ENCODE measurements at regions not wholly inside any gene's neighbourhood (a gene's known extent, or its start where the extent isn't known, plus 50 kb on each side); places are given as distances from the start of the nearest gene placed in this dataset.

- Histone ChIP-seq H3K79me2 (ENCODE audit: insufficient read depth, low read length) (no peaks in the 10 kb centered on the region), H3K4me3 (ENCODE audit: insufficient read depth, low read length, poor library complexity, severe bottlenecking) (no peak overlapping the region), H3K27ac (ENCODE audit: low read depth, low read length) (no peak overlapping the region), H3K9me2 (replicated peaks; ENCODE audit: insufficient read depth, low read length) (no peaks in the 10 kb centered on the region), H3K4me2 (ENCODE audit: low read depth, low read length, poor library complexity, severe bottlenecking) (no peak overlapping the region), H3K9ac (ENCODE audit: low read length) (no peak overlapping the region), H2AFZ (ENCODE audit: low read depth, low read length, severe bottlenecking) (no peak overlapping the region), H3K9me3 (ENCODE audit: insufficient read depth, low read length) (no peaks in the 10 kb centered on the region), H3F3A (ENCODE audit: insufficient read depth) (no peaks in the 10 kb centered on the region), H4K20me1 (ENCODE audit: low read depth, low read length) (no peaks in the 10 kb centered on the region), H3K36me3 (ENCODE audit: low read length) (no peaks in the 10 kb centered on the region), H3K27me3 (ENCODE audit: low read length) (no peaks in the 10 kb centered on the region)
- TF ChIP-seq, protein P1, sequence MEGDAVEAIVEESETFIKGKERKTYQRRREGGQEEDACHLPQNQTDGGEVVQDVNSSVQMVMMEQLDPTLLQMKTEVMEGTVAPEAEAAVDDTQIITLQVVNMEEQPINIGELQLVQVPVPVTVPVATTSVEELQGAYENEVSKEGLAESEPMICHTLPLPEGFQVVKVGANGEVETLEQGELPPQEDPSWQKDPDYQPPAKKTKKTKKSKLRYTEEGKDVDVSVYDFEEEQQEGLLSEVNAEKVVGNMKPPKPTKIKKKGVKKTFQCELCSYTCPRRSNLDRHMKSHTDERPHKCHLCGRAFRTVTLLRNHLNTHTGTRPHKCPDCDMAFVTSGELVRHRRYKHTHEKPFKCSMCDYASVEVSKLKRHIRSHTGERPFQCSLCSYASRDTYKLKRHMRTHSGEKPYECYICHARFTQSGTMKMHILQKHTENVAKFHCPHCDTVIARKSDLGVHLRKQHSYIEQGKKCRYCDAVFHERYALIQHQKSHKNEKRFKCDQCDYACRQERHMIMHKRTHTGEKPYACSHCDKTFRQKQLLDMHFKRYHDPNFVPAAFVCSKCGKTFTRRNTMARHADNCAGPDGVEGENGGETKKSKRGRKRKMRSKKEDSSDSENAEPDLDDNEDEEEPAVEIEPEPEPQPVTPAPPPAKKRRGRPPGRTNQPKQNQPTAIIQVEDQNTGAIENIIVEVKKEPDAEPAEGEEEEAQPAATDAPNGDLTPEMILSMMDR (IDR thresholded peaks at IDR 0.05; ENCODE audit: insufficient read depth, low read length, poor library complexity, severe bottlenecking), result no peak
- TF ChIP-seq EZH2phosphoT487 (conservative IDR thresholded peaks at IDR 0.05; ENCODE audit: low read length), result no peak
Measured at GRCh38 chr4:41448934-41449333, 89.0 kb upstream of the LIMCH1 start.

- no peaks in the 10 kb centered on the region for H3K9me2 ChIP-seq (replicated peaks; ENCODE audit: insufficient read depth, low read length)
- no peak overlapping the region for H3K4me2 ChIP-seq (ENCODE audit: low read depth, low read length, poor library complexity, severe bottlenecking)
- no peak overlapping the region for H3K4me3 ChIP-seq (ENCODE audit: insufficient read depth, low read length, poor library complexity, severe bottlenecking)
- H3K9me3 ChIP-seq (ENCODE audit: insufficient read depth, low read length), result no peaks in the 10 kb centered on the region
- H3K27ac ChIP-seq (ENCODE audit: low read depth, low read length), result no peak overlapping the region
- H3K36me3 ChIP-seq (ENCODE audit: low read length), result no peaks in the 10 kb centered on the region
- H3K27me3 ChIP-seq (ENCODE audit: low read length), result no peaks in the 10 kb centered on the region
- no peak overlapping the region for H2AFZ ChIP-seq (ENCODE audit: low read depth, low read length, severe bottlenecking)
- TF ChIP-seq, protein P1 (IDR thresholded peaks at IDR 0.05; ENCODE audit: insufficient read depth, low read length, poor library complexity, severe bottlenecking), result no peak
- TF ChIP-seq EZH2phosphoT487 (conservative IDR thresholded peaks at IDR 0.05; ENCODE audit: low read length), result no peak
- H3K9ac ChIP-seq (ENCODE audit: low read length), result no peak overlapping the region
- no peaks in the 10 kb centered on the region for H3F3A ChIP-seq (ENCODE audit: insufficient read depth)
- H3K79me2 ChIP-seq (ENCODE audit: insufficient read depth, low read length), result no peaks in the 10 kb centered on the region
- H4K20me1 ChIP-seq (ENCODE audit: low read depth, low read length), result no peaks in the 10 kb centered on the region
Measured at GRCh38 chr4:41451961-41452360, 86.0 kb upstream of the LIMCH1 start.

GRCh38 chr4:41452484-41453225, 85.3 kb upstream of the LIMCH1 start:
- H3K4me3 ChIP-seq (ENCODE audit: insufficient read depth, low read length, poor library complexity, severe bottlenecking), result no peak overlapping the region
- H3K36me3 ChIP-seq (ENCODE audit: low read length), result no peaks in the 10 kb centered on the region
- H3K9me3 ChIP-seq (ENCODE audit: insufficient read depth, low read length), result no peaks in the 10 kb centered on the region
- H2AFZ ChIP-seq (ENCODE audit: low read depth, low read length, severe bottlenecking), result no peak overlapping the region
- no peak overlapping the region for H3K4me2 ChIP-seq (ENCODE audit: low read depth, low read length, poor library complexity, severe bottlenecking)
- H3K9me2 ChIP-seq (replicated peaks; ENCODE audit: insufficient read depth, low read length), result no peaks in the 10 kb centered on the region
- no peaks in the 10 kb centered on the region for H3K27me3 ChIP-seq (ENCODE audit: low read length)
- TF ChIP-seq, protein P1 (IDR thresholded peaks at IDR 0.05; ENCODE audit: insufficient read depth, low read length, poor library complexity, severe bottlenecking), result no peak
- no peak for TF ChIP-seq EZH2phosphoT487 (conservative IDR thresholded peaks at IDR 0.05; ENCODE audit: low read length)
- no peak overlapping the region for H3K9ac ChIP-seq (ENCODE audit: low read length)
- H4K20me1 ChIP-seq (ENCODE audit: low read depth, low read length), result no peaks in the 10 kb centered on the region
- no peak overlapping the region for H3K27ac ChIP-seq (ENCODE audit: low read depth, low read length)
- H3F3A ChIP-seq (ENCODE audit: insufficient read depth), result no peaks in the 10 kb centered on the region
- no peaks in the 10 kb centered on the region for H3K79me2 ChIP-seq (ENCODE audit: insufficient read depth, low read length)
